ENCODE measurements at regions not wholly inside any gene's neighbourhood (a gene's known extent, or its start where the extent isn't known, plus 50 kb on each side); places are given as distances from the start of the nearest gene placed in this dataset.

DNA sequence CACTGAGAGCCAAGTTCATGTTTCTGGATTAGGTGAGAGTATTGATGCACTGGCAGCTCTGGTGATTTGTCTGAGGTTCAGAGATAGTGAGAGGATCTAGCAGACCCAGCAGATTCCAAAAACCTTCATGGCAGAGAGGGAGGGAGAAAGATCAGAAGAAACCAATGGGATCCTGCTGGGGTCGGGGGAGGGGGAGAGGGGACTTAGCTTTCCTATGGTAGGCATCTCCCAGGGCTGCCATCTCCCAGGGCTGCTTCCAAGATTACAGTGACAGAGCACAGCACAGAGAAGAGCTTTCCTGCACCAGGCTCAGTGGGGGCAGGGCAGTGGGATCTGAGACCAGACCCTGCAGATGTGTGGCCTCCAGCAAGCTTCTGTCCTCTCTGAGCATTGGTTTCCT is 76.8 kb upstream of the GDF10 start:
- in situ Hi-C loops (cut with HindIII; ENCODE audit: low pct_unique_long_range_greater_than_20kb, low sequenced_read_pairs) (no loop called here), intact Hi-C loops (cut with micrococcal nuclease; ENCODE audit: unreplicated experiment) (no loop called here)
- peaks cover 3% of the 10 kb centered on the region for H3K27me3 ChIP-seq (ENCODE audit: control insufficient read depth, insufficient read depth, low read length)
- no peak overlapping the region for H3K4me3 ChIP-seq (ENCODE audit: low read depth in 2 of 2, low read length in 2 of 2)
- no peak overlapping the region for H3K27ac ChIP-seq (ENCODE audit: low read length)
- ChIA-PET CTCF (no interaction called here), POLR2A (no interaction called here)
- TF ChIP-seq SIN3A (IDR thresholded peaks at IDR 0.05; ENCODE audit: borderline replicate concordance, insufficient read depth, low read depth, low read length) (no peak), CTCF (IDR thresholded peaks at IDR 0.05) (no peak), TCF7L2 (IDR thresholded peaks at IDR 0.05; ENCODE audit: low read depth, low read length) (no peak), POLR2AphosphoS5 (IDR thresholded peaks at IDR 0.05; ENCODE audit: low read depth, low read length) (no peak), REST (IDR thresholded peaks at IDR 0.05; ENCODE audit: insufficient read depth in 1 of 2, low read depth in 2 of 2, low read length in 1 of 2) (no peak)
- no peaks in the 10 kb centered on the region for H3K36me3 ChIP-seq (ENCODE audit: control insufficient read depth, insufficient read depth, low read length)
- BruUV-seq (replicated peaks) = no TSS peak
- no peak for DNase-seq (ENCODE audit: low read depth, low spot score)
- H3K9me3 ChIP-seq (ENCODE audit: control insufficient read depth, insufficient read depth, low read depth, low read length) = no peaks in the 10 kb centered on the region
- ATAC-seq = no peak
- no peaks in the 10 kb centered on the region for H3K4me1 ChIP-seq (ENCODE audit: control insufficient read depth, insufficient read depth, low read length)

GRCh38 chr10:47224546-47225218 is 75.3 kb upstream of the GDF10 start:
- H3K27ac ChIP-seq (ENCODE audit: low read length) = no peak overlapping the region
- ATAC-seq (no peak), DNase-seq (ENCODE audit: low read depth, low spot score) (no peak)
- no peaks in the 10 kb centered on the region for H3K9me3 ChIP-seq (ENCODE audit: control insufficient read depth, insufficient read depth, low read depth, low read length)
- H3K4me3 ChIP-seq (ENCODE audit: low read depth in 2 of 2, low read length in 2 of 2) = no peak overlapping the region
- in situ Hi-C loops (cut with HindIII; ENCODE audit: low pct_unique_long_range_greater_than_20kb, low sequenced_read_pairs) = no loop called here
- TF ChIP-seq SIN3A (IDR thresholded peaks at IDR 0.05; ENCODE audit: borderline replicate concordance, insufficient read depth, low read depth, low read length) (no peak), CTCF (IDR thresholded peaks at IDR 0.05) (no peak), TCF7L2 (IDR thresholded peaks at IDR 0.05; ENCODE audit: low read depth, low read length) (no peak), POLR2AphosphoS5 (IDR thresholded peaks at IDR 0.05; ENCODE audit: low read depth, low read length) (no peak), REST (IDR thresholded peaks at IDR 0.05; ENCODE audit: insufficient read depth in 1 of 2, low read depth in 2 of 2, low read length in 1 of 2) (no peak)
- no TSS peak for BruUV-seq (replicated peaks)
- ChIA-PET POLR2A (no interaction called here), CTCF (interaction anchor here (0.6 kb wide), 1 partner anchor 9 kb away, joined by 3 read pairs; no protein-coding TSS in a partner anchor)
- intact Hi-C loops (cut with micrococcal nuclease; ENCODE audit: unreplicated experiment) = no loop called here
- H3K36me3 ChIP-seq (ENCODE audit: control insufficient read depth, insufficient read depth, low read length) = no peaks in the 10 kb centered on the region
- H3K4me1 ChIP-seq (ENCODE audit: control insufficient read depth, insufficient read depth, low read length) = no peaks in the 10 kb centered on the region
- H3K27me3 ChIP-seq (ENCODE audit: control insufficient read depth, insufficient read depth, low read length) = peaks cover 4% of the 10 kb centered on the region
